Endothelial cell (in vitro differentiated cells): ENCODE measurements at regions not wholly inside any gene's neighbourhood (a gene's known extent, or its start where the extent isn't known, plus 50 kb on each side); places are given as distances from the start of the nearest gene placed in this dataset.

Experiments used
- DNase-seq: peaks from one replicate; pipeline ENCODE4 v3.0.0; 2021; ENCODE audit warnings: low spot score
- H3K27ac Mint-ChIP-seq: one replicate; pipeline ENCODE4 v1.8.0; 2021; ENCODE audit warnings: mixed read lengths, inconsistent platforms; ENCODE audit not compliant: unreplicated experiment
- H3K27me3 Mint-ChIP-seq: one replicate; pipeline ENCODE4 v1.8.0; 2021; ENCODE audit warnings: mild to moderate bottlenecking, moderate library complexity, mixed read lengths, inconsistent platforms; ENCODE audit not compliant: unreplicated experiment
- H3K36me3 Mint-ChIP-seq: one replicate; pipeline ENCODE4 v1.8.0; 2021; ENCODE audit warnings: mild to moderate bottlenecking, low read depth, mixed read lengths, inconsistent platforms; ENCODE audit not compliant: unreplicated experiment
- H3K4me1 Mint-ChIP-seq: one replicate; pipeline ENCODE4 v1.8.0; 2021; ENCODE audit warnings: mild to moderate bottlenecking, mixed read lengths, inconsistent platforms; ENCODE audit not compliant: unreplicated experiment
- H3K4me3 Mint-ChIP-seq: one replicate; pipeline ENCODE4 v1.8.0; 2021; ENCODE audit warnings: mild to moderate bottlenecking, mixed read lengths, inconsistent platforms; ENCODE audit not compliant: unreplicated experiment
- H3K9me3 Mint-ChIP-seq: one replicate; pipeline ENCODE4 v1.8.0; 2021; ENCODE audit warnings: mixed read lengths, inconsistent platforms; ENCODE audit not compliant: unreplicated experiment
- CTCF ChIP-seq: fragments of 200-600 bp; sonication (generic); IDR thresholded peaks from one replicate; pipeline ENCODE4 v1.5.0; 2021; ENCODE audit warnings: antibody characterized with exemption; ENCODE audit not compliant: unreplicated experiment

- DNase-seq, result no peak
- TF ChIP-seq CTCF, result no peak
- H3K4me1 Mint-ChIP-seq, result no peaks in the 10 kb centered on the region
- no peak overlapping the region for H3K27ac Mint-ChIP-seq
- no peak overlapping the region for H3K4me3 Mint-ChIP-seq
- no peaks in the 10 kb centered on the region for H3K36me3 Mint-ChIP-seq
- no peaks in the 10 kb centered on the region for H3K9me3 Mint-ChIP-seq
- H3K27me3 Mint-ChIP-seq, result no peaks in the 10 kb centered on the region
These were observed 111.2 kb upstream of the OPRM1 start for GRCh38 chr6:153927867-153928266.

GRCh38 chr6:153898360-153899059 lies 140.5 kb upstream of the OPRM1 start:
- Mint-ChIP-seq H3K4me1 (no peaks in the 10 kb centered on the region), H3K9me3 (no peaks in the 10 kb centered on the region), H3K27me3 (no peaks in the 10 kb centered on the region), H3K36me3 (no peaks in the 10 kb centered on the region), H3K27ac (no peak overlapping the region), H3K4me3 (no peak overlapping the region)
- TF ChIP-seq CTCF, result no peak
- no peak for DNase-seq

- Mint-ChIP-seq H3K27me3 (no peaks in the 10 kb centered on the region), H3K4me3 (no peak overlapping the region), H3K36me3 (no peaks in the 10 kb centered on the region), H3K4me1 (no peaks in the 10 kb centered on the region), H3K9me3 (no peaks in the 10 kb centered on the region), H3K27ac (no peak overlapping the region)
- no peak for DNase-seq
- TF ChIP-seq CTCF, result no peak
These were observed 156.6 kb upstream of the OPRM1 start for GRCh38 chr6:153882411-153882810.

GRCh38 chr6:153873541-153873940 lies 165.5 kb upstream of the OPRM1 start:
- H3K36me3 Mint-ChIP-seq, result no peaks in the 10 kb centered on the region

More at GRCh38 chr6:153873541-153873940, 165.5 kb upstream of the OPRM1 start:
- no peak for TF ChIP-seq CTCF
- DNase-seq, result no peak
- peaks cover 3% of the 10 kb centered on the region for H3K27me3 Mint-ChIP-seq
- H3K4me1 Mint-ChIP-seq, result no peaks in the 10 kb centered on the region
- no peak overlapping the region for H3K27ac Mint-ChIP-seq
- no peaks in the 10 kb centered on the region for H3K9me3 Mint-ChIP-seq
- H3K4me3 Mint-ChIP-seq, result no peak overlapping the region
